Mammary epithelial cell (primary cell): ENCODE measurements at regions not wholly inside any gene's neighbourhood (a gene's known extent, or its start where the extent isn't known, plus 50 kb on each side); places are given as distances from the start of the nearest gene placed in this dataset.

Source experiments
- EZH2 ChIP-seq: IDR thresholded peaks from 2 replicates; pipeline ENCODE4 v1.6.1; 2012; ENCODE audit warnings: low read length, inconsistent platforms, borderline replicate concordance
- TF ChIP-seq, protein P1 (sequence below), 2 donors: IDR thresholded peaks in 1 of 2; conservative IDR thresholded peaks in 1 of 2; 2 replicates each; pipeline ENCODE4 v1.5.1; 2011 to 2012; ENCODE audit warnings: inconsistent platforms in 2 of 2, low read length in 2 of 2, mild to moderate bottlenecking in 2 of 2, control low read depth in 1 of 2, low read depth in 1 of 2; ENCODE audit not compliant: insufficient read depth in 1 of 2; ENCODE audit errors: extremely low read depth in 1 of 2

DNA sequence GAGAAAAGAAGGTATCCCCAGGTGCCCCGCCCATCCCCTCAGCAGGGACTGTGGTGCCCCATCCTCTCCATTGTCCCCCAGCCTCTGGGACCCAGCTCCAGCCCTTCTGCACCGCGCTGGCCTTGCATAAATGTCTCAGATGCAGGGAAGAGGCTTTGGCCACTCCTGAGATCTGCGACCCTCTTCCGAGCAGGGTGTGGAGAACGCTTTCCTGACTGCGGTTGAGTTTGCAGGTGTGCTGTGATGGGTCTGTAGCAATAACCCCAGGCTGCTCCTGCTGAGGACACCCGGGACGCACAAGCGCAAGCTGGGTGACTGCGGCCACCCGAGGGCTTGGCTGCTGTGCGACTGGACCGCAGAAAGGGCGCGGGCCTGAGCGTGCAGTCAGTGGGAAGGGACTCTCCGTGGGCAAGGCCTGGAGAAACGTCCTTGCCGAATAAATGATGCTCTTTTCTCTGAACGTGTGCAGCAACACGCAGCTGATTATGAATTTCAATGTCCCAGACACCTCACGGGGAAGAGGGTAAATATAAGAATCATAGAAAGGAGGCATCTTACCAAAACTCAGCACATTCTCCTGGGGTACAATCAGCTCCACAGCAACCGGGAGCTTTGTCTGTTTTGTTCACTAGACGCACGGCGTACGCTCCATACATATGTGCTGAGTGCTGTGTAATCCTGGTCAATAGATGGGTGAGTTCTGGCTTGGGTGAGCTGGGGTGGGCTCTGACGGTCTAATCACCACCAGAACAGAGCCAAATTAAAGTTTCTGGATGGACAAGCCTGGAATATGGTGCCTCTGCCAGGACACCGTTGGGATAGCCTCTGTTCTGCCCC is 67.5 kb upstream of the ZNF516 start:
- TF ChIP-seq, protein P1, sequence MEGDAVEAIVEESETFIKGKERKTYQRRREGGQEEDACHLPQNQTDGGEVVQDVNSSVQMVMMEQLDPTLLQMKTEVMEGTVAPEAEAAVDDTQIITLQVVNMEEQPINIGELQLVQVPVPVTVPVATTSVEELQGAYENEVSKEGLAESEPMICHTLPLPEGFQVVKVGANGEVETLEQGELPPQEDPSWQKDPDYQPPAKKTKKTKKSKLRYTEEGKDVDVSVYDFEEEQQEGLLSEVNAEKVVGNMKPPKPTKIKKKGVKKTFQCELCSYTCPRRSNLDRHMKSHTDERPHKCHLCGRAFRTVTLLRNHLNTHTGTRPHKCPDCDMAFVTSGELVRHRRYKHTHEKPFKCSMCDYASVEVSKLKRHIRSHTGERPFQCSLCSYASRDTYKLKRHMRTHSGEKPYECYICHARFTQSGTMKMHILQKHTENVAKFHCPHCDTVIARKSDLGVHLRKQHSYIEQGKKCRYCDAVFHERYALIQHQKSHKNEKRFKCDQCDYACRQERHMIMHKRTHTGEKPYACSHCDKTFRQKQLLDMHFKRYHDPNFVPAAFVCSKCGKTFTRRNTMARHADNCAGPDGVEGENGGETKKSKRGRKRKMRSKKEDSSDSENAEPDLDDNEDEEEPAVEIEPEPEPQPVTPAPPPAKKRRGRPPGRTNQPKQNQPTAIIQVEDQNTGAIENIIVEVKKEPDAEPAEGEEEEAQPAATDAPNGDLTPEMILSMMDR (conservative IDR thresholded peaks at IDR 0.05 in 1 of 2, IDR thresholded peaks at IDR 0.05 in 1 of 2; ENCODE audit: extremely low read depth in 1 of 2, insufficient read depth in 1 of 2, low read depth in 1 of 2, low read length in 2 of 2), result no peak
- no peak for TF ChIP-seq EZH2
